ENCODE measurements at regions not wholly inside any gene's neighbourhood (a gene's known extent, or its start where the extent isn't known, plus 50 kb on each side); places are given as distances from the start of the nearest gene placed in this dataset.
"Not testable (repeated sequence)": the region's sequence is repeated elsewhere in the genome, so short reads cannot be mapped to it uniquely, and the experiment has no call there.

DNA sequence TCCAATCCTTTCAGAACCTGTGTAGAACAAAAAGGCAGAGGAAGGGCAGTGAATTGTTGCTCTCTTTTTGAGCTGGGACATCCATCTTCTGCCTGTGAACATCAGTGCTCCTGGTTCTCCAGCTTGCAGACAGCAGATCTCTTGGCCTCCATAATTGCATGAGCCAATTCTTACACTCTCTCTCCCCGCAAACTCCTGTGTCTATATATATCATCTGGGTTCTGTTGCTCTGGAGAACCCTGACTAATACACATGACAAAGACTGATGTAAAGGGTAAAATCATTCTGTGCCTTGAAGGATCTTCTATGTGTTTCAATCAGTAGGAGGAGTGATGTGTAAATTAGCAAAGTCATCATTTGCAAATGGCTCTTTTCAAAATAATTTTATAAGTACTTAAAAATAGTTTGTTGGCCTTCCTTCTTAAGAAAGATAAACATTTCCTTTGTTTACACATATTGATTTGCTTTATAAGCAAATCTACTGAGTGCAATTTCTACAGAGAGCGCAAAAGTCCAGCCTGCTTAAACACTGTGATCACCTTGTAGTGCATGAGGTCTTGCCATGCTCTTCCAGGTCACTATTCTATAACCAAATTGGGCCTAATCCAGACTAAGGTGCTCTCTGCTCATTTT lies 154.9 kb upstream of the ANKRD28 start:
- DNase-seq: no peak

DNA sequence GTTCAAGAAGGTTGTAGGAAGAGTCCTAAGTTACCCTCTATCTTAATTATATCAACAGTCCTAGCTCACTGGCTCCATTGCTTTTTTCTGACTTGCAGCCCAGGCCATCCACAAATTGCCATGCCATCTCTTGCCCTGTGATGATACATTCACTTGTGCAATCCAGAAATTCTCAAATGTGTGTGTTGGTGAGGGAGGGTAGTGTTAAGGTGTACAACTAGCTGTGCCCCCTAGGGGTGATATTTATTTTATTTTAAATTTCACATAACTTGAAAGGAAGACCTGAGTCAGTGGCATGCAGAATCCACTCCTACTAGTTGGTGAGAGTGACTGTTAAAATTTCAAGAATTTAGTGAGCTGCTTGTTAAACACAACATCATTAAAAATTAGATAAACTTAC lies 156.1 kb upstream of the ANKRD28 start:
- no peak for DNase-seq

DNA sequence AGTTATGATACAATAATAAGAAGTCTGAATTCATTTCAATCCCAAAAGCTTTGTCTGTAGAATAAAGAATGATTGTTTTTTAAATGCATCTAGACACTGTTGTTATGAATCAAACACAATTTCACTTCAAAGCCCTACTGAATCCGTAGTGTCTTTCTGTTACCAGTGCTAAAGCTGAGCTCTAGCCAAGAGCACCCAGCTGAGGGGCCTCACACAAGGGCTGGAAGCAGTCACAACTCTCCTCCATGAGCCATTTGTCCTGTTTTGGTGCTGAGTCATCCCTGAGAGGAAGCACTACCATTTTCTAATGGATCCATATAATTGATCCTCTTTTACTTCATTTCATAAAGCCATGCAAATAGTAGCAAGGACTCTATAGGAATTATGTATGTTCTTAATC lies 158.2 kb upstream of the ANKRD28 start:
- no peak for DNase-seq

DNA sequence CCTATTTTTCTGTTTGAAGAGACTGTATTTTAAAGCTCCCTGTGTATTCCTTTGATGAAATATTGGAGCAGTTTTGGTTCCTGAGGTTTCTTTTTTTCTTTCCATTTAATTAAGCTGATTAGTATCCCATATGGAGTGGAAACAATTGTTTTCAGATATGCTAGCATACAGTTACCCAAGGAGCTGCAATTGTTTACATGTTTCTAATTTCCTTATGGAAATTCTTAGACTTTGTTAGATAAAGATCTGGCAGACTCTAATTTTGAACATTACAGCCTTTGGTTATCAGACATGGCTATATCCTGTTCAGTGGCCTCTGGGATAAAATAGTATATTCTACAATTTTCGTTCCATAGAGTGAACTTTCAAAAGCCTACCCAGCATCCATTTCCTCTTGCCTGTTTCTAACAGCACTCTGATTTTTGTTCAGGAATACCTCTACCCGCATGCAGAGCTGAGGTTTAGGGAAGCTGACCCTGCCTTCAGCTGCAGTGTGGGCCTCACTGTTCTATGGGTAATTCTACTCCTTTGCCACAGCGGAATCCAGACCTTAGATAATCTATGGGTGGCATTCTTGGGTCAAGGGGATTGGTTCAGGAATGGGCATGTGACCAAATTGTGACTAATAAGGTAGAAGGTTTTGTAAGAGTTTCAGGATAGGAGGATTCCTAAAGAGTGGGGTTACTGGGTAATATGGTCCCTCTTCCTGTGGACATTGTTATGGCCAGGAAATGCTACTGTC lies 161.1 kb upstream of the ANKRD28 start:
- DNase-seq: no peak

DNA sequence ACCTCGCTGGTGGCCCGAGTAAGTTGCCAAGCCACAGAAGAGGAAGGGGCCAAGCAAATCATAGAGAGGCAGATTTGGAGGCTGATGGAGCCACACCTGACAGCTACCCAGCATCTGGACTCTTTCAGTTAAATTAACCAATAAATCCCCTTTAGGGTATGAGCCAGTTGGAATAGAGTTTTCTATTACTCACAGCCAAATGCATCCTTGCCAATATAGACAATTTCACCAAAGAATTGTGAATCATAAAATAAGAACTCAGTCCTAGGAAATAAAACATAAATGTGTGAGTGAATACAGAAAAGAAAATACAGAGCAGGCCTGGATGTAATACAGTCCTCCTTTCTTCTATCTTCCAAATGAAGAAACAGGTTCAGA lies 161.6 kb upstream of the ANKRD28 start:
- no peak for DNase-seq

DNA sequence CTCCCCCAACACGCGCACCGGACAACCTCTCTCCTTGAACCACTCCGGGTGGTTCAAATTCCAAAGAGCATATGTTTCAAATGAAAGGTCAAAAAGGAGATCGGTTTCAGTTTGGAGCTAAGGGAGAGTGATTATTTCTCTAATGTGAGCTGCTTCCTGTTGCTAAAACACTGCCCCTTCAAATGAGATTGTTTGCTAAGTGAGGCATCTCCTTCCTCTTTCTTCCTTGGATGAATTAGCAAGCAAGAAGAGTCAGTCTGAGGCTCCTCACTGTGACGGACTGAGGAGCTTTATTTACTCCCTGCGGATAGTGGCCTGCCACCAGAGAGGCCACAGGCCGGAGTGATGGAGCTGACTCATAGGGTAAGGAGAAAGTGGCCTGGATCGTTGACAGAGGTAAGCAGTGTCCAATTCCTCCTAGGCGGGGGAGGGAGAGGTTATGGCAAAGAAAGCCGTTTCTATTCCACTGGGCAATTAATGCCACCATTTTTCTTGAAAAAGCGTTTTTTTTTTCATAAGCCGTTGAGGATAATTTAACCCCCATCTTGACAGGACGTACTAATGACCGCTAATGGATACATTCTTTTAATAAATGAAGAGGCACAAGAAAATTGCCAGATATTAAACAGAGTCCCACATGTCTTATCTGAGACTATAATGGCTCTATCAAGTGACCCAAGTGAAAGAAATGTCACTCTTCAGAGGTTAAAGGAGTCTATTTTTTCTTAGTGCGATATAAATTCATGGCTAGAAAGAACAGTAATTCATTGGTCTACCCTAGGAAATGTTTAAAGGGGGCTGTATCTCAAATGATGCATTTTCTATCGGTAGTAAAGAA lies 167.0 kb upstream of the ANKRD28 start:
- DNase-seq: no peak

DNA sequence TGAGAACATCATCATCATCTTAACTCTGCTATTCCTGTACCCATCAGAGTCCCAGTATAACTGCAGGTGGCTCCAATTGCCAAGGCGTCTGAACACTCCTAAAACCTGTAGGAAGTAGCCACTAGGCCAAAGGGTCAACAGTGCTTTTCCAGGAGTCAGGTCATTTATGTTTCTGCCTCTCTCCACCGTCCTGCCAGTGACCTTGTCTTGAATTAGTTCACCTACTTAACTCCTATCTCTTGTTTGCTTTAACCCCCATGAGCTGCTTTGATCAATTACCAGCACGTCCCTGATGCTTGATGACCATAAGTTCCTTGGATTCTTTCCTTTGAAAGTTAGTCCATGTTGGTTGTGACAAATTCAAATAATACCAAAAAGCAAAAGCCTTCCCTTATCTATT lies 169.8 kb upstream of the ANKRD28 start:
- DNase-seq: no peak

DNA sequence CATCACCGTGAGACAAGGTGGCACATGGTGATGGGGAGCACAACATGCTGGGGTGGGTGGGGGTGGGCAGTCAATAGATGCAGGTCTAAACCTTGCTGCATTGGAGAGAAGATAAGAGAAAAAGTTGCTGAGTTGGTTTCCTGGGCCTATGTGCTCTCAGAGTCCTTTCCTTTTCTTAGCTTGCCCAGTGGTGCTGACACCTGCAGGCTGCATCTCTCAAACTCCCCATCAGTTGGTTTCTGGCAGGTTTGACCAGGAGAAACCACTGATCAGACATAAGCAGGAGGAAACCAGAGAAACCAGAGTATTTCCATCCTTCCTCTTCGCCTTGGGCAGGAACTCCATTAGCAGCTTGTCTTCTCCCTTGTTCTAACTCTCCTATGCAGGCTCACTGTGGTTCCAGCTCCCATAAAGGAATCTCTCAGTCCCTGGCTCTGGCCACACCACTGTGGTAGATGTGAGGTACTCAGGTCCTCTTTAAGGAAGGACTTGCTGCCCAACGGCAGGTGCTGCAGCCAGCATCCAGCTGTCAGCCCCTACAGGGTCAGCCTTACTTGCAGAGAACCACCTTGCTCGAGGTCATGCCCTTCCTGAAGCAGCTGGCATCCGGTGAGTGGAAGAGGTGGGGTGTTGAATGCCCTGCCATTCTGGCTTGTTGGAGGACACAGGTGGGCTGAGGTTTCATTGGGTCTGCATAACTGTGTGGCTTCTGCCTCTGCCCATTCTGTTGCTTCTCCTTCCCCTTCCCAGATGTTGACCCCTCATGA lies 172.3 kb upstream of the ANKRD28 start:
- DNase-seq: no peak

DNA sequence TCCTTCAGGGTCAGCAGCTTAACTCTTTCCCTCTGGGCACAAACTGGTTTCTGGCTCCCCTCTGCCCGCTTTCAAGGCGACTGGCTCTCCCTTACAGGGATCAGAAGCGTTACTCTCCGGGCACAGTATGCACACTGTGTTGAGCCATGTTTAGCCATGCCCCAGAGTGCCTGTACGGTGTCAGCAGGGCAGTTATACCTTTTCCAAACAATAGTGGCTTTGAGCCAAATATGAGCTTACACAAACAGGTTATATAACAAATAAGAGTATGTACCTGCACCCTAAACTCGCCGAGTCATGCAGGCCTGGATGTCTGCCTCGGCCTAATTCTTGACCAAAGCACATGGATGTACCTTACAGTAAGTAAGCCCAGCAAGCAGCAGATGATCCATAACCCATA lies 175.6 kb upstream of the ANKRD28 start:
- no peak for DNase-seq

DNA sequence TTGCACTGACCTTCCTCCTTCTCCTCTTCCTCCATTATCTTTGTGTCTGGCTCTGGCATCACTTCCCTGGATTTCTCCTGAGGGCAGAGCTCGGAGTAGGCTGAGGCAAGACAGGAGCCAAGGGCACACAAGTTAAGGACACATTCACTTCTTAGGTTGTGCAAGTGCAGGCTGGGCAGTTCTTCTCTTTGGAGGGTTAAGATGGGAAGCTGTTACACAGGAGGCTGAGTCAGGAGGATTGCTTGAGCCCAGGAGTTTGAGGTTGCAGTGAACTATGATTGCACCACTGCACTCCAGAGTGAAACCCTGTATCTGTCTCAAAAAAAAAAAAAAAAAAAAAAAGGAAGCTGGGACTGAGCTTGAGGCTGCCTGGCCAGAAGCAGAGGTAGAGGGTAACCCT lies 176.2 kb upstream of the ANKRD28 start:
- DNase-seq: no peak

DNA sequence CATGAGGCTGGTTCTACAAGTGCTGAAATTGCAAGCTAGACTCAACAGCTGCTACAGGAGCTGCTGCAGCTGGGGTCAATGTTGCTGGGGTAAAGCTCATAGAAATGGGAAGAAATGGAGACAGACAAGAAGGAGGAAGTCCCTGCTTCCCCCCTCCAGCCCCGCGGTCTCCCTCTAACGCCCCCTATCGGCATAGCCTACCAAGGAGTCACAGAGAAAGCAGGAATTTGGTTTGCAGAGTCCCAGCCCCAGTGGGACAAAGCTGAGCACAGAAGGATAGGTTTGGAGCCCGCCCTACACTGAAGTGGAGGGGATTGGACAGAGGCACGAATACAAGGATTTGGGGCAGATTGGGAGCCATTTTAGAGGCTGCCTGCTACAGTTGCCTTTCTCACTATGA lies 176.9 kb upstream of the ANKRD28 start:
- peak; percentile 32 for DNase-seq

DNA sequence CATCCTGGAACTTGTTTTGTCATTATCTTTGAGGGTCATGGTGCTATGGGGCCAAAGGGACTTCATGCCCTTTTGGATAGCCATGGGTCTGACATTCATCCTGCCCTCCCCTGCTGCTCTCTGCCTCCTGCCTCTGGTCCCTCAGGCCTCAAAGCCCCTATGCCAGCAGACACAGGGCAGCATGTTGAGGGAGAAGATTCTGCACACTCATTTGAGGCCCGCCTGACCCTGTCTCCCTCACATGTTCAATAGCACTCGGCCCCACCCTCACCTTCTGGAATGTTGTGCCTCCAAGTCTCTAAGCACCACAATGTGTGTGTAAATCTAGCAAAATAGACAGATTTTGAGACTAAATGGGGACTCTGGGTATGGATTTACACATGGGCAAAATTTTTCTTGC lies 178.7 kb upstream of the ANKRD28 start:
- no peak for DNase-seq

DNA sequence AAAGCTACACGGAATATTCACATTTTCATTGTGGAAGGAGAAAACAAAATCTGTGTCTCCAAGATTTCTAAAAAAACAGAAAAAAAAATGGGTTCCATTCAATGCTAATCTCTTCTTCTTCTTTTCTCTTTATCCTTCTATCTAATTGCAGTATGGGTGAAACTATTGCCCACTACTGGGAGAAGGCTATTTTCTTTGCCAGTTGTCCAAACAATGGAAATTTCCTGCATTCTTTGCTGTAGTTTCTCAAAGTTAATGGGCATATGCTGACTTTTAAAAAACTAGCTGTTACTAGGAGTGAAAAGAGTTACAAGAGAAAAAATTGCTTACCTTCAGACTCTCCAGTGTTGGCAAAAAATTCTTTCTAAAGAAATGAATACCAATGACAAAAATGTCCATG lies 179.3 kb upstream of the ANKRD28 start:
- DNase-seq: no peak

DNA sequence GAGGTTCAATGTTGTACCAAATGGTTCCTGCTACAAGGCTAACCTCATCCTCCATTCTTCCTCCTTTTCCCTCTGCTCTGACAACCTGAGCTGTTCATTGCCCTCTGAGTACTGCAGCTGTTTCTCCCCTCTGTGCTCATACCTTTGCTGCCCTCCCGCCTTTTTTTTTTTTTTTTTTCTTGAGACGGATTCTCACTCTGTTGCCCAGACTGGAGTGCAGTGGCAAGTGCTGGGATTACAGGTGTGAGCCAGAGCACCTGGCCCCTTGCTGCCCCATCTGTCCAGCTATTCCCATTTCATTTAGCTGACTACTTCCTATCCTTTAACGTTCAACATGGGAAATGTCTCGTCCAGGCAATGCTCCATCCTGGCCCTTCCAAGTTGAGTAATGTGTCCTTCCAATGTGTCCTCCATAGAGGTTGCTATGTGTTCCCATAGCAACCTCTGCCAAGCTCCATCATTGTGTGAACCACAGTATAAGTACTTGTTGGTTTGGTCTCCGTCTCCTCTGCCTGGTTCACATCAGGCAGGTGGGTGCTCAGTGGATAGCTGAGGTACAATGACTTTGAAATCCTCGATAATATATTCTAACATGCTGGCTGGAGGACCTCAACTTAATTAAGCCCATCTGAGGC lies 179.9 kb upstream of the ANKRD28 start:
- DNase-seq: no peak

DNA sequence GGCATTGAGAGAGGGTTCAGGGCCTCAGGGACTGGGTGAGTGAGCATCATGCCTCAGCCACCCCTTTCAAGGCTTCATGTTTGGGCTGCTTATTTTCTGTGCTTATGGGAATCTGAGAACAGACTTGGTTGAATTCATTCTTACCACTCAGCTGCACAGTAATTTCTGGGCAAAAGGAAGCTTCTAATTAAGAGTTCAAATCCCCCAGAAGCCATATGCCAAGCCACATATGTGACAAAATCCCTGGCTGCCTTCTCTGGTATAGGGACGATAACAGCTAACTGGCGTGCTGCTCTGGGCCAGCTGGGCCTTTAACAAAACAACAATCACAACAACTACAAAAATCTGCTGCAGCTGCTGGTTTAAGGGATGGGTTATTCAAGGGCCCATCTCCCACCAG lies 181.0 kb upstream of the ANKRD28 start:
- no peak for DNase-seq

DNA sequence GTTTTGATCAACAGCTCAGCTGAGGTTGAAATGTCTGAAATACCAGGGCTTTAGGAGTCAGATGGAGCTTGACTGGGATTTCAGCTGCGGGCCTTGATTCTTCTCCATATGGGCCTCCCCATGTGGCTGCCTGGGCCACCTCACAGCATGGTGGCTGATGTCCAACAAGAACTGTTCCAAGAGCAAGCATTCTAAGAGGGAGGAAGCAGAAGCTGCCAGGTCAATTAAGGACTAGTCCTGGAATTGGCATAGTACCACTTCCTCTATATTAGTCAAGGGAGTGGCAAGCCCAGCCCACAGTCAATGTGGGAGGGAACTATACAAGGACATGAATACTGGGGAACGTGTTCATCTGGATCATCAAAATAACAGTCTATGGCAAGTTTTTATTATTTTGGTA lies 181.7 kb upstream of the ANKRD28 start:
- DNase-seq: no peak

DNA sequence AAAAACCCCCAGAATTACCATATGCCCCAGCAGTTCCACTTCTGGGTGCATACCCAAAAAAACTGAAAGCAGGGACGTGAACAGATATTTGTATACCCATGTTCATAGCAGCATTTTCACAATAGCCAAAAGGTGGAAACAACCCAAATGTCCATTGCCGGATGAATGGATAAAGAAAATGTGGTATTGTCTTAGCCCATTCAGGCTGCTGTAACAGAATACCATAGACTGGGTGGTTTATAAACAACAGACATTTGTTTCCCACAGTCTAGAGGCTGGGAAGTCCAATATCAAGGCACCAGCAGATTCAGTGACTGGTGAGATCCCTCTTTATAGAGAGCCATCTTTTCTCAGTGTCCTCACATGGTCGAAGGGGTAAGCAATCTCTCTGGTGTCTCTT lies 182.1 kb upstream of the ANKRD28 start:
- DNase-seq: no peak

DNA sequence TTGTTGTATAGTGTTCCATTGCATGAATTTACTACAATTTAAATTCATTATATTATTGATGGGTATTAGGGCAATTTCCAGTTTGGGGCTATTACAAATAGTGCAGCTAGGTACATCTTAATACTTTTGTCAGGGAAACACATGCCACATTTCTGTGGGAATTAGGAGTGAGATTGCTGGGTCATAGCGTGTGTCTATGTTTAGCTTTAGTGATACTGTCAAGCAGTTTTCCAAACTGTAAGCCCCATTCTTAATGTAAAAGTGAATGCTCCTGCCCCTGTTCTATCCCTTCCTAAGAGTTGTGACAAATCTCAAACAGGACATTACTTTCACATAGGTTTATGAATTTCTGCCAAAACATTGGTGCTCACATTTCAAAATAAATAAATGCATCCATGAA lies 184.5 kb upstream of the ANKRD28 start:
- no peak for DNase-seq

DNA sequence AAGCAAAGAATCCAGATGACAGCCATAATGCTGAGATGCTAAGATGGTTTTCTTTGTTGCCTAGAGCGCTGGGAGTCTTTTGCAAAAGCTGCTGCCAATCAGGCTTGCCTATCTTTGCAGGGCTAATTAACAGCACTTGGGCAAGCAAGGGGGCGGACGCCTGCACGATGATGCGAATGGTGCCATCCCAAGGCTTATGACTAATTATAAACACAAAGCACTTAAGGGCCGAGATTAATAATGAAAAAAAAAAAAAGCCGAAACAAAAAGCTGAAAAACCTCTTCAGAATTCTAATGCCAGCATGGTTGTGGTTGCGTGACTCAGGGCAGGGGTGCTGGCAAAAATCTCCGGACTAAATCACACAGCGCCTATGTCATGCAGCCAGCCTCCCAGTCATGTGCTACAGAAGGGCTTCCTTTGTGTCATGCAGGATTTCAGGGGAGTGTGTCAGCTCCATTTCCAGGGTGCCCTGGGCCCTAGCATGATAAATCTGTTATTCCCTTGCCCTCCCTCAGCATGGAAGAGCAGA lies 185.0 kb upstream of the ANKRD28 start:
- DNase-seq: no peak

DNA sequence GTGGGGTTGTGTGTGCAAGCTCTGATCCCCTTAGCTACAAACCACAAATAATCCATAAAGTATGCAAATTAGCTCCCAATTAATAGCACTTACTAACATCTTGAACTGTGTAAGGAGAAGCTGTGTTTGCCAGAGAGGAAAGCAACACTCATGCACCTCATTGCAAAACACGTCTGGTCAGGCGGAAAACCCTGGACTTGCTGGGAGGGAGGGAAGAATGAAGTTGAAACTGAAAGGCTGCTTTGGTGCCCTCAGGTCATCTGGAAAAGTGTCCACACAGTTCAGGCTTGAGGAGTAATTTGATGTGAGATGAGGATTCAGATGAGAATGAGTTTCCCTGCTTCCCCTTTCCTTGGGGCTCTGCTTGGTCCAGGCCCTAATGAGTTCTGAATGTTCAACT lies 185.5 kb upstream of the ANKRD28 start:
- no peak for DNase-seq

DNA sequence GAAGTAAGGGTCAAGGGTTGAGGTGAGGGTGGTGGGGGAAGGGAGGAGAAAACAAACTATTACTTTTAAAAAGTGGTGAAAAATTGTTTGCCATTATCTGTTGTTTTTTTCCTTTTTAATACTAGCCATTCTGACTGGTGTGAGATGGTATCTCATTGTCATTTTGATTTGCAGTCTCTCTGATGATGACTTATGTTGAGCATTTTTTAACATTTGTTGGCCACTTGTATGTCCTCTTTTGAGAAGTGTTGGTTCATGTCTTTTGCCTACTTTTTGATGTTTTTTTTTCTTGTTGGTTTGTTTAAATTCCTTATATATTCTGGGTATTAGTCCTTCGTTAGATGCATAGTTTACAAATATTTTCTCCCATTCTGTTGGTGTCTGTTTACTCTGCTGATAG lies 185.9 kb upstream of the ANKRD28 start:
- no peak for DNase-seq

DNA sequence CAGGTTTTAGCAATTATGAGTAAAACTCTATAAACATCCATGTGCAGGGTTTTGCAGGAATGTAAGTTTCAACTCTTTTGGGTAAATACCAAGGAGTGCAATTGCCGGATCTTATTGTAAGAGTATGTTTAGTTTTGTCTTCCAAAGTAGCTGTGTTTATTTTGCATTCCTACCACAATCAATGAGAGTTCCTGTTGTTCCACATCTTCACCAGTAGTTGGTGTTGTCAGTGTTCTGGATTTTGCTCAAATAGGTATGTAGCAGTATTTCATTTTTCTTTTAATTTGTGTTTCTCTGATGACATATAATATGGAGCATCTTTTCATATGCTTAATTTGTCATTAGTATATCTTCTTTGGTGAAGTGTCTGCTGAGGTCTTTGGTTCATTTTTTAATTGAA lies 185.1 kb upstream of the GALNT15 start:
- DNase-seq: no peak

DNA sequence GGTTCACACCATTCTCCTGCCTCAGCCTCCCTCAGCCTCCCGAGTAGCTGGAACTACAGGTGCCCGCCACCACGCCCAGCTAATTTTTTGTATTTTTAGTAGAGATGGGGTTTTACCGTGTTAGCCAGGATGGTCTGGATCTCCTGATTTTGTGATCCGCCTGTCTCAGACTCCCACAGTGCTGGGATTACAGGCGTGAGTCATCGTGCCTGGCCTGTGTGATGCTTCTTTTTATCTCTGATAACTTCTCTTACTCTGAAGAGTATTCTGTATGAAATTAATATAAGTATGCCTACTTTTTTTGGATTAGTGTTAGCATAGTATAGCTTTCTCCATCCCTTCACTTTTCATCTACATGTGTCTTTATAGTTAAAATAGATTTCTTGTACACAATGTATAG lies 180.8 kb upstream of the GALNT15 start:
- not testable (repeated sequence) for DNase-seq

Measured in stimulated activated CD8-positive, alpha-beta memory T cell treated with anti-CD3 and anti-CD28 coated beads, Interleukin-4, amount 100 ng/mL, for 48 hours (primary cell).